Suprapubic skin (tissue), 3 donors: ENCODE measurements at regions not wholly inside any gene's neighbourhood (a gene's known extent, or its start where the extent isn't known, plus 50 kb on each side); places are given as distances from the start of the nearest gene placed in this dataset.
"Not testable (repeated sequence)": the region's sequence is repeated elsewhere in the genome, so short reads cannot be mapped to it uniquely, and the experiment has no call there.

Experiments used
- CTCF ChIP-seq, 2 donors: fragments of 200-600 bp in 1 of 2; fragments of 450-650 bp in 1 of 2; sonication (generic) in 1 of 2; IDR thresholded peaks; one replicate each; pipeline ENCODE4 v1.5.1; 2016 to 2019; ENCODE audit warnings: antibody characterized with exemption in 2 of 2, mild to moderate bottlenecking in 1 of 2, moderate library complexity in 1 of 2
- POLR2A ChIP-seq, 2 donors: fragments of 450-650 bp; IDR thresholded peaks; one replicate each; pipeline ENCODE4 v1.6.1; 2017; ENCODE audit warnings: antibody characterized with exemption in 2 of 2, mild to moderate bottlenecking in 2 of 2, moderate library complexity in 2 of 2

- TF ChIP-seq CTCF, POLR2A (IDR thresholded peaks at IDR 0.05): not testable (repeated sequence)
These were observed 147.7 kb upstream of the MRPS22 start for GRCh38 chr3:139196146-139196545.
